Loucy (cell line): ENCODE measurements at regions not wholly inside any gene's neighbourhood (a gene's known extent, or its start where the extent isn't known, plus 50 kb on each side); places are given as distances from the start of the nearest gene placed in this dataset.

Source experiments
- EZH2phosphoT487 ChIP-seq: fragments of 200-600 bp; IDR thresholded peaks from 2 replicates; pipeline ENCODE4 v1.6.1; 2018; ENCODE audit warnings: antibody characterized with exemption, mild to moderate bottlenecking, moderate library complexity, borderline replicate concordance
- TF ChIP-seq, protein P1 (sequence below): fragments of 200-600 bp; sonication (generic); conservative IDR thresholded peaks from 2 replicates; pipeline ENCODE4 v1.5.1; 2014; ENCODE audit warnings: mild to moderate bottlenecking, antibody characterized with exemption, low read length

DNA sequence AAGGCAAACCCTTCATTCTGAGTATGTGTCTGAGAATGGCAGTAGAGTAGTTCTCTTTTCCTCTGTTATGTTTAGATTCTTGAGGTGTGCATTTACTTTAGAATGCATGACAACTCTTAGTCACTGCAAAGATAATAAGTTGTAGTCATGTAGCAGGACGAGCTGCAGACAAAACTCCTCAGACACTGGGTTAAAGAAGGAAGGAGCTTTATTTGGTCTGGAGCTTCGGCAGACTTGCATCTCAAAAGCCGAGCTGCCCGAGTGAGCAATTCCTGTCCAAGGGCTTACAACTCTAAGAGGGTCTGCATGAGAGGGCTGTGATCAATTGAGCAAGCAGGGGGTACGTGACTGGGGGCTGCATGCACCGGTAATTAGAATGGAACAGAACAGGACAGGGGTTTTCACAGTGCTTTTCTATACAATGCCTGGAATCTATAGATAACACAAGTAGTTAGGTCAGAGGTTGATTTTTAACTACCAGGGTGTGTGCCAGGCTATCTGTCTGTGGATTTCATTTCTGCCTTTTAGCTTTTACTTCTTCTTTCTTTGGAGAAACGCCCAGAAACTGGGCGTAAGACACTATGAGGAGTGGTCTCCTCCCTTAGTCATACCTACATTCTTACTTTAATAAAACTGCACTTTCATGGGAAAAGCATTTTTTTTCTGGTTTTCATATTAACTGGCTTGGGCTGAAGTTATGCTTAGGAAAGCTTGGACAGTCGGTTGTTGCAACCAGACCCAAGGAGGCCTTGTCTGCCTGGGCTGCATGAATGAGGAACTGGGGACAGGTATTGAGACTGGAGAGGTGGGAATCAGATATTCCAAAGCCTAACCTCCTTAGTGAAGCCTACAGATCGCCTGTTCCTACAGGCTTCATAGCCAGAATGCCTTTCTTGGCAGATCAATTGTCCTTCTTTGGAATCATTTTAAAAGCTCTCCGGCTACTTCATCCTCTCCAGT, 115.1 kb downstream of the RHOU start:
- TF ChIP-seq, protein P1, sequence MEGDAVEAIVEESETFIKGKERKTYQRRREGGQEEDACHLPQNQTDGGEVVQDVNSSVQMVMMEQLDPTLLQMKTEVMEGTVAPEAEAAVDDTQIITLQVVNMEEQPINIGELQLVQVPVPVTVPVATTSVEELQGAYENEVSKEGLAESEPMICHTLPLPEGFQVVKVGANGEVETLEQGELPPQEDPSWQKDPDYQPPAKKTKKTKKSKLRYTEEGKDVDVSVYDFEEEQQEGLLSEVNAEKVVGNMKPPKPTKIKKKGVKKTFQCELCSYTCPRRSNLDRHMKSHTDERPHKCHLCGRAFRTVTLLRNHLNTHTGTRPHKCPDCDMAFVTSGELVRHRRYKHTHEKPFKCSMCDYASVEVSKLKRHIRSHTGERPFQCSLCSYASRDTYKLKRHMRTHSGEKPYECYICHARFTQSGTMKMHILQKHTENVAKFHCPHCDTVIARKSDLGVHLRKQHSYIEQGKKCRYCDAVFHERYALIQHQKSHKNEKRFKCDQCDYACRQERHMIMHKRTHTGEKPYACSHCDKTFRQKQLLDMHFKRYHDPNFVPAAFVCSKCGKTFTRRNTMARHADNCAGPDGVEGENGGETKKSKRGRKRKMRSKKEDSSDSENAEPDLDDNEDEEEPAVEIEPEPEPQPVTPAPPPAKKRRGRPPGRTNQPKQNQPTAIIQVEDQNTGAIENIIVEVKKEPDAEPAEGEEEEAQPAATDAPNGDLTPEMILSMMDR = no peak
- no peak for TF ChIP-seq EZH2phosphoT487
